SK-N-SH (cell line): ENCODE measurements at regions not wholly inside any gene's neighbourhood (a gene's known extent, or its start where the extent isn't known, plus 50 kb on each side); places are given as distances from the start of the nearest gene placed in this dataset.

Experiments
- CTCF ChIA-PET: fragments of 300-600, 350-600 bp; formaldehyde crosslinking; extraction: SDS; loops from one replicate; lab custom pipeline; 2021; lab: Yijun Ruan, JAX
- POLR2A ChIA-PET: fragments of 350-600 bp; sonication (Branson Sonifier 250); formaldehyde crosslinking; extraction: SDS; loops from one replicate; lab custom pipeline; 2020; ENCODE audit warnings: antibody characterized with exemption, inconsistent platforms; lab: Yijun Ruan, JAX
- DNase-seq: peaks from one replicate; pipeline ENCODE4 v3.0.0; 2012
- H2AFZ ChIP-seq: fragments of 200-600 bp; sonication (generic); 2 replicates; pipeline ENCODE4 v1.8.1; 2016; ENCODE audit warnings: antibody characterized with exemption, mild to moderate bottlenecking, low read depth
- H3F3A ChIP-seq: fragments of 200-600 bp; sonication (generic); replicated peaks from 2 replicates; pipeline ENCODE3; 2016; ENCODE audit warnings: antibody characterized with exemption, mild to moderate bottlenecking; ENCODE audit not compliant: insufficient read depth
- H3K27ac ChIP-seq, 2 experiments: fragments of 200-500 bp in 1 of 2; fragments of 200-600 bp in 1 of 2; sonication (Bioruptor generic) in 1 of 2; sonication (generic), shearing (Covaris generic) in 1 of 2; 2 replicates each; pipeline versions ENCODE4 v1.5.1 to v1.6.1; 2014 to 2016; ENCODE audit warnings: low read depth in 2 of 2, inconsistent platforms in 1 of 2, low read length in 1 of 2, mild to moderate bottlenecking in 1 of 2, mixed read lengths in 1 of 2
- H3K27me3 ChIP-seq: fragments of 200-600 bp; sonication (generic), shearing (Covaris generic); 2 replicates; pipeline ENCODE4 v1.6.1; 2016; ENCODE audit warnings: mixed run types; ENCODE audit not compliant: insufficient read depth
- H3K36me3 ChIP-seq, 2 experiments: fragments of 200-500 bp in 1 of 2; fragments of 200-600 bp in 1 of 2; sonication (Bioruptor generic) in 1 of 2; sonication (generic) in 1 of 2; replicated peaks in 1 of 2; 2 replicates each; pipeline versions ENCODE3 to v1.5.1; 2014 to 2016; ENCODE audit warnings: low read length in 1 of 2, mild to moderate bottlenecking in 1 of 2; ENCODE audit not compliant: insufficient read depth in 2 of 2, control insufficient read depth in 1 of 2
- H3K4me1 ChIP-seq, 2 experiments: fragments of 200-500 bp in 1 of 2; fragments of 200-600 bp in 1 of 2; sonication (Bioruptor generic) in 1 of 2; sonication (generic), shearing (Covaris generic) in 1 of 2; 2 replicates each; pipeline versions ENCODE4 v1.5.1 to v1.6.1; 2014 to 2016; ENCODE audit warnings: low read depth in 1 of 2, low read length in 1 of 2, mixed run types in 1 of 2; ENCODE audit not compliant: insufficient read depth in 2 of 2, control insufficient read depth in 1 of 2
- H3K4me2 ChIP-seq: fragments of 200-600 bp; sonication (generic), shearing (Covaris generic); 2 replicates; pipeline ENCODE4 v1.6.1; 2017; ENCODE audit warnings: mixed run types
- H3K4me3 ChIP-seq, 2 experiments: fragments of 200-500 bp in 1 of 2; fragments of 200-600 bp in 1 of 2; sonication (Bioruptor generic) in 1 of 2; sonication (generic), shearing (Covaris generic) in 1 of 2; 2 replicates each; pipeline versions ENCODE4 v1.5.1 to v1.8.1; 2014 to 2016; ENCODE audit warnings: low read depth in 2 of 2, inconsistent platforms in 1 of 2, low read length in 1 of 2, mild to moderate bottlenecking in 1 of 2, mixed read lengths in 1 of 2, moderate library complexity in 1 of 2
- H3K79me2 ChIP-seq: fragments of 200-600 bp; sonication (generic); 2 replicates; pipeline ENCODE4 v1.8.1; 2017; ENCODE audit warnings: mild to moderate bottlenecking; ENCODE audit not compliant: insufficient read depth
- H3K9ac ChIP-seq: fragments of 200-600 bp; sonication (generic); 2 replicates; pipeline ENCODE4 v1.6.1; 2017; ENCODE audit warnings: mixed run types
- H3K9me2 ChIP-seq: fragments of 200-600 bp; sonication (generic); 2 replicates; pipeline ENCODE4 v1.6.1; 2017; ENCODE audit warnings: mixed run types
- H3K9me3 ChIP-seq: fragments of 200-600 bp; sonication (generic); 2 replicates; pipeline ENCODE4 v1.6.1; 2017; ENCODE audit warnings: mixed run types, mild to moderate bottlenecking, moderate library complexity
- H4K20me1 ChIP-seq: fragments of 200-600 bp; sonication (generic); 2 replicates; pipeline ENCODE4 v1.6.1; 2017; ENCODE audit warnings: mild to moderate bottlenecking, mixed run types; ENCODE audit not compliant: insufficient read depth
- EP300 ChIP-seq, 2 experiments: IDR thresholded peaks; 2 replicates each; pipeline versions ENCODE4 v1.4.0 to v1.6.1; 2012; ENCODE audit warnings: borderline replicate concordance in 1 of 2, low read depth in 1 of 2, low read length in 1 of 2
- EZH2phosphoT487 ChIP-seq: fragments of 200-600 bp; sonication (generic); IDR thresholded peaks from 2 replicates; pipeline ENCODE4 v1.6.1; 2017; ENCODE audit warnings: low read depth, mixed run types, mild to moderate bottlenecking, antibody characterized with exemption, moderate library complexity, borderline replicate concordance
- FOSL2 ChIP-seq: IDR thresholded peaks from 2 replicates; pipeline ENCODE4 v1.4.0; 2012; ENCODE audit warnings: low read depth, mild to moderate bottlenecking, moderate library complexity, borderline replicate concordance
- FOXJ3 ChIP-seq: sonication (generic); formaldehyde crosslinking; IDR thresholded peaks from 2 replicates; pipeline ENCODE4 v1.5.1; 2020; ENCODE audit warnings: mild to moderate bottlenecking, missing genetic modification reagents
- GABPA ChIP-seq: IDR thresholded peaks from 2 replicates; pipeline ENCODE4 v1.4.0; 2012; ENCODE audit warnings: low read depth, mild to moderate bottlenecking
- GATA2 ChIP-seq: sonication (generic); formaldehyde crosslinking; IDR thresholded peaks from 2 replicates; pipeline ENCODE4 v1.5.0; 2020; ENCODE audit warnings: mild to moderate bottlenecking, missing genetic modification reagents
- MEF2A ChIP-seq: IDR thresholded peaks from 2 replicates; pipeline ENCODE4 v1.4.0; 2012; ENCODE audit warnings: low read depth, borderline replicate concordance
- MXI1 ChIP-seq: IDR thresholded peaks from 2 replicates; pipeline ENCODE4 v1.6.1; 2012; ENCODE audit warnings: mild to moderate bottlenecking, low read depth, low read length, improper control_type of control experiment
- NRF1 ChIP-seq: IDR thresholded peaks from 2 replicates; pipeline ENCODE4 v1.6.1; 2012; ENCODE audit warnings: low read depth, mild to moderate bottlenecking, low read length
- POLR2AphosphoS5 ChIP-seq: IDR thresholded peaks from 2 replicates; pipeline ENCODE4 v1.6.1; 2012; ENCODE audit warnings: low read depth, low read length
- RCOR1 ChIP-seq: fragments of 150-350 bp; IDR thresholded peaks from 2 replicates; pipeline ENCODE4 v1.6.1; 2017; ENCODE audit warnings: antibody characterized with exemption, low read length
- RXRA ChIP-seq: IDR thresholded peaks from 2 replicates; pipeline ENCODE4 v1.4.0; 2012; ENCODE audit warnings: low read depth, mild to moderate bottlenecking, borderline replicate concordance
- SMC3 ChIP-seq: IDR thresholded peaks from 2 replicates; pipeline ENCODE4 v1.6.1; 2012; ENCODE audit warnings: low read depth, low read length, improper control_type of control experiment
- TAF1 ChIP-seq: IDR thresholded peaks from 2 replicates; pipeline ENCODE4 v1.6.1; 2012; ENCODE audit warnings: low read depth, mild to moderate bottlenecking, low read length, moderate library complexity, borderline replicate concordance
- TCF12 ChIP-seq: IDR thresholded peaks from 2 replicates; pipeline ENCODE4 v1.4.0; 2012
- TEAD4 ChIP-seq: IDR thresholded peaks from 2 replicates; pipeline ENCODE4 v1.4.0; 2012; ENCODE audit warnings: mild to moderate bottlenecking, borderline replicate concordance; ENCODE audit not compliant: insufficient read depth
- YY1 ChIP-seq: IDR thresholded peaks from 2 replicates; pipeline ENCODE4 v1.4.0; 2012; ENCODE audit warnings: low read depth, mild to moderate bottlenecking
- WGBS: methylation state at CpG from one replicate; pipeline ENCODE4 v1.1.6; 2017; ENCODE audit warnings: low lambda C conversion rate; 5-methylcytosine and 5-hydroxymethylcytosine counted together
- TF ChIP-seq, protein P1 (sequence below): IDR thresholded peaks from 2 replicates; pipeline ENCODE4; 2012
- TF ChIP-seq, protein P2 (sequence below): fragments of 150-350 bp; IDR thresholded peaks from 2 replicates; pipeline ENCODE4 v1.6.1; 2017; ENCODE audit warnings: antibody characterized with exemption, low read length, low read depth, borderline replicate concordance
- TF ChIP-seq, protein P3 (sequence below): IDR thresholded peaks from 2 replicates; pipeline ENCODE4 v1.6.1; 2012; ENCODE audit warnings: mild to moderate bottlenecking, low read depth, low read length, moderate library complexity
- TF ChIP-seq, protein P4 (sequence below): fragments of 200-600 bp; sonication (generic); IDR thresholded peaks from 2 replicates; pipeline ENCODE4 v1.6.1; 2017; ENCODE audit warnings: antibody characterized with exemption, mild to moderate bottlenecking, moderate library complexity

DNA sequence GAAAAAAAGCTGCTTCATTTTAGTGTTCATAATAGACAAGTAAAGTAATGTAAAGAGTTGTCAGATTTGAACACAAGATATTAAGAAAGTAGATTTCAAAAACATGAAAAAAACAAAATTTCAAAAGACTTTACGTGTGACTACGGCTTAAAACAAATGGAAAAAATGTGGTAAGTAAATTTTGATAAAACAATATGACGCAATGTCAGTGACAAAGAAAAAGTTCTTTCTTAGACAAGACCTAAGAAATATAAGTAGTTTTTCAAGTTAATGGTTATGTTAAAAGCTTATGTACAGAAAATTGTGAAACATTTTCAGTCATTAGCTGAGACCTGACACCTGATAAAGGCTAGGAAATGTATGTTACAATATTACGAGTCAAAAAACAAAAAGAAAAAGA lies 73.7 kb upstream of the EYS start:
- no peak for TF ChIP-seq RCOR1
- TF ChIP-seq, protein P1, sequence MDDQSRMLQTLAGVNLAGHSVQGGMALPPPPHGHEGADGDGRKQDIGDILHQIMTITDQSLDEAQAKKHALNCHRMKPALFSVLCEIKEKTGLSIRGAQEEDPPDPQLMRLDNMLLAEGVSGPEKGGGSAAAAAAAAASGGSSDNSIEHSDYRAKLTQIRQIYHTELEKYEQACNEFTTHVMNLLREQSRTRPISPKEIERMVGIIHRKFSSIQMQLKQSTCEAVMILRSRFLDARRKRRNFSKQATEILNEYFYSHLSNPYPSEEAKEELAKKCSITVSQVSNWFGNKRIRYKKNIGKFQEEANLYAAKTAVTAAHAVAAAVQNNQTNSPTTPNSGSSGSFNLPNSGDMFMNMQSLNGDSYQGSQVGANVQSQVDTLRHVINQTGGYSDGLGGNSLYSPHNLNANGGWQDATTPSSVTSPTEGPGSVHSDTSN: no peak
- no peak for TF ChIP-seq EZH2phosphoT487
- no peak for TF ChIP-seq MEF2A
- TF ChIP-seq, protein P2, sequence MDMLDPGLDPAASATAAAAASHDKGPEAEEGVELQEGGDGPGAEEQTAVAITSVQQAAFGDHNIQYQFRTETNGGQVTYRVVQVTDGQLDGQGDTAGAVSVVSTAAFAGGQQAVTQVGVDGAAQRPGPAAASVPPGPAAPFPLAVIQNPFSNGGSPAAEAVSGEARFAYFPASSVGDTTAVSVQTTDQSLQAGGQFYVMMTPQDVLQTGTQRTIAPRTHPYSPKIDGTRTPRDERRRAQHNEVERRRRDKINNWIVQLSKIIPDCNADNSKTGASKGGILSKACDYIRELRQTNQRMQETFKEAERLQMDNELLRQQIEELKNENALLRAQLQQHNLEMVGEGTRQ: no peak
- no peak for TF ChIP-seq GABPA
- no peak for TF ChIP-seq FOXJ3
- no peak for TF ChIP-seq SMC3
- TF ChIP-seq, protein P3, sequence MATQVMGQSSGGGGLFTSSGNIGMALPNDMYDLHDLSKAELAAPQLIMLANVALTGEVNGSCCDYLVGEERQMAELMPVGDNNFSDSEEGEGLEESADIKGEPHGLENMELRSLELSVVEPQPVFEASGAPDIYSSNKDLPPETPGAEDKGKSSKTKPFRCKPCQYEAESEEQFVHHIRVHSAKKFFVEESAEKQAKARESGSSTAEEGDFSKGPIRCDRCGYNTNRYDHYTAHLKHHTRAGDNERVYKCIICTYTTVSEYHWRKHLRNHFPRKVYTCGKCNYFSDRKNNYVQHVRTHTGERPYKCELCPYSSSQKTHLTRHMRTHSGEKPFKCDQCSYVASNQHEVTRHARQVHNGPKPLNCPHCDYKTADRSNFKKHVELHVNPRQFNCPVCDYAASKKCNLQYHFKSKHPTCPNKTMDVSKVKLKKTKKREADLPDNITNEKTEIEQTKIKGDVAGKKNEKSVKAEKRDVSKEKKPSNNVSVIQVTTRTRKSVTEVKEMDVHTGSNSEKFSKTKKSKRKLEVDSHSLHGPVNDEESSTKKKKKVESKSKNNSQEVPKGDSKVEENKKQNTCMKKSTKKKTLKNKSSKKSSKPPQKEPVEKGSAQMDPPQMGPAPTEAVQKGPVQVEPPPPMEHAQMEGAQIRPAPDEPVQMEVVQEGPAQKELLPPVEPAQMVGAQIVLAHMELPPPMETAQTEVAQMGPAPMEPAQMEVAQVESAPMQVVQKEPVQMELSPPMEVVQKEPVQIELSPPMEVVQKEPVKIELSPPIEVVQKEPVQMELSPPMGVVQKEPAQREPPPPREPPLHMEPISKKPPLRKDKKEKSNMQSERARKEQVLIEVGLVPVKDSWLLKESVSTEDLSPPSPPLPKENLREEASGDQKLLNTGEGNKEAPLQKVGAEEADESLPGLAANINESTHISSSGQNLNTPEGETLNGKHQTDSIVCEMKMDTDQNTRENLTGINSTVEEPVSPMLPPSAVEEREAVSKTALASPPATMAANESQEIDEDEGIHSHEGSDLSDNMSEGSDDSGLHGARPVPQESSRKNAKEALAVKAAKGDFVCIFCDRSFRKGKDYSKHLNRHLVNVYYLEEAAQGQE: no peak
- TF ChIP-seq GATA2 (CRISPR knock-in tag): no peak
- no peak for TF ChIP-seq YY1
- TF ChIP-seq MXI1: no peak
- no peak for TF ChIP-seq TAF1
- no peaks in the 10 kb centered on the region for H3K9me2 ChIP-seq
- no peaks in the 10 kb centered on the region for H3K9me3 ChIP-seq
- DNase-seq: no peak
- H4K20me1 ChIP-seq: no peaks in the 10 kb centered on the region
- no peaks in the 10 kb centered on the region for H3K36me3 ChIP-seq
- no peaks in the 10 kb centered on the region for H3F3A ChIP-seq
- WGBS: 57% methylated on average over 4 of the region's 4 CpGs
- no peak overlapping the region for H3K9ac ChIP-seq
- H3K79me2 ChIP-seq: no peaks in the 10 kb centered on the region
- POLR2A ChIA-PET: no interaction called here
- no peaks in the 10 kb centered on the region for H3K4me1 ChIP-seq
- no peaks in the 10 kb centered on the region for H3K27me3 ChIP-seq
- H3K27ac ChIP-seq: no peak overlapping the region
- no peak overlapping the region for H3K4me2 ChIP-seq
- CTCF ChIA-PET: no interaction called here
- H3K4me3 ChIP-seq: no peak overlapping the region
- H2AFZ ChIP-seq: no peak overlapping the region

DNA sequence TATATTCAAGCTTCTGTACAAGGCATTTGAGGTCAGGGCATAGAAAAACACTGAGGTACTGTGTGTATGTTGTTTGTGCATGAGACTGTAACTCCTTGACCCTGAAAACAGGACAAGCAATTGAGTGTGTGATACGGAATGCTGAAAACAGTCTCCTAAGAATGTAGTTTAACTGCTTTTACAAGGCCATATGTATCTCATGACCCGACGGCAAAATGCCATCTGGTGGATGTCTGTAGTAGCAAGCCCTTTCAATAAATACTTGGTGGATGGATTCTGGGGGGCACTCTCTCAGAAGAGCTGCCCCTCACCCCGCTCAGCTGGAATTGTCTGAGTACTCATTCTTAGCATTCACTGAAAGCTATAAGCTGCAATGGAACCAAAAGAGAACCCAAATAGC lies 69.3 kb upstream of the EYS start:
- DNase-seq: no peak
- no peak overlapping the region for H3K4me2 ChIP-seq
- 54% methylated on average over 4 of the region's 4 CpGs for WGBS
- no peak overlapping the region for H2AFZ ChIP-seq
- no peak overlapping the region for H3K9ac ChIP-seq
- H3F3A ChIP-seq: no peaks in the 10 kb centered on the region
- no peaks in the 10 kb centered on the region for H3K36me3 ChIP-seq
- no peaks in the 10 kb centered on the region for H3K9me2 ChIP-seq
- ChIA-PET CTCF (no interaction called here), POLR2A (no interaction called here)
- no peaks in the 10 kb centered on the region for H3K4me1 ChIP-seq
- no peaks in the 10 kb centered on the region for H3K27me3 ChIP-seq
- no peak overlapping the region for H3K4me3 ChIP-seq
- no peaks in the 10 kb centered on the region for H3K79me2 ChIP-seq
- H3K27ac ChIP-seq: no peak overlapping the region
- H4K20me1 ChIP-seq: no peaks in the 10 kb centered on the region
- H3K9me3 ChIP-seq: no peaks in the 10 kb centered on the region
- TF ChIP-seq GATA2 (CRISPR knock-in tag): no peak
- no peak for TF ChIP-seq NRF1
- TF ChIP-seq EP300 (IDR thresholded peaks at IDR 0.05; ENCODE audit: borderline replicate concordance in 1 of 2, low read depth in 1 of 2, low read length in 1 of 2): no peak
- no peak for TF ChIP-seq FOSL2
- TF ChIP-seq TEAD4: no peak
- no peak for TF ChIP-seq TCF12
- TF ChIP-seq, protein P4, sequence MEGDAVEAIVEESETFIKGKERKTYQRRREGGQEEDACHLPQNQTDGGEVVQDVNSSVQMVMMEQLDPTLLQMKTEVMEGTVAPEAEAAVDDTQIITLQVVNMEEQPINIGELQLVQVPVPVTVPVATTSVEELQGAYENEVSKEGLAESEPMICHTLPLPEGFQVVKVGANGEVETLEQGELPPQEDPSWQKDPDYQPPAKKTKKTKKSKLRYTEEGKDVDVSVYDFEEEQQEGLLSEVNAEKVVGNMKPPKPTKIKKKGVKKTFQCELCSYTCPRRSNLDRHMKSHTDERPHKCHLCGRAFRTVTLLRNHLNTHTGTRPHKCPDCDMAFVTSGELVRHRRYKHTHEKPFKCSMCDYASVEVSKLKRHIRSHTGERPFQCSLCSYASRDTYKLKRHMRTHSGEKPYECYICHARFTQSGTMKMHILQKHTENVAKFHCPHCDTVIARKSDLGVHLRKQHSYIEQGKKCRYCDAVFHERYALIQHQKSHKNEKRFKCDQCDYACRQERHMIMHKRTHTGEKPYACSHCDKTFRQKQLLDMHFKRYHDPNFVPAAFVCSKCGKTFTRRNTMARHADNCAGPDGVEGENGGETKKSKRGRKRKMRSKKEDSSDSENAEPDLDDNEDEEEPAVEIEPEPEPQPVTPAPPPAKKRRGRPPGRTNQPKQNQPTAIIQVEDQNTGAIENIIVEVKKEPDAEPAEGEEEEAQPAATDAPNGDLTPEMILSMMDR: no peak
- TF ChIP-seq POLR2AphosphoS5: no peak
- no peak for TF ChIP-seq EZH2phosphoT487
- TF ChIP-seq RXRA: no peak
- no peak for TF ChIP-seq MEF2A
- TF ChIP-seq MXI1: no peak
